Astrocyte of the cerebellum (primary cell): ENCODE measurements at regions not wholly inside any gene's neighbourhood (a gene's known extent, or its start where the extent isn't known, plus 50 kb on each side); places are given as distances from the start of the nearest gene placed in this dataset.

ENCODE experiments used
- DNase-seq: peaks from one replicate; pipeline ENCODE4 v3.0.0-alpha.2; 2011; ENCODE audit warnings: low read depth
- H3K4me3 ChIP-seq: 2 replicates; pipeline ENCODE4 v1.5.1; 2011; ENCODE audit warnings: mild to moderate bottlenecking, low read depth, low read length, moderate library complexity
- in situ Hi-C: cut with HindIII; loops from 2 replicates; pipeline ENCODE4 v1.10.0; 2017; ENCODE audit warnings: low sequenced_read_pairs
- TF ChIP-seq, protein P1 (sequence below): IDR thresholded peaks from 2 replicates; pipeline ENCODE4 v1.5.1; 2012; ENCODE audit warnings: low read length, low read depth, moderate library complexity, mild to moderate bottlenecking; ENCODE audit errors: missing control alignments

DNA sequence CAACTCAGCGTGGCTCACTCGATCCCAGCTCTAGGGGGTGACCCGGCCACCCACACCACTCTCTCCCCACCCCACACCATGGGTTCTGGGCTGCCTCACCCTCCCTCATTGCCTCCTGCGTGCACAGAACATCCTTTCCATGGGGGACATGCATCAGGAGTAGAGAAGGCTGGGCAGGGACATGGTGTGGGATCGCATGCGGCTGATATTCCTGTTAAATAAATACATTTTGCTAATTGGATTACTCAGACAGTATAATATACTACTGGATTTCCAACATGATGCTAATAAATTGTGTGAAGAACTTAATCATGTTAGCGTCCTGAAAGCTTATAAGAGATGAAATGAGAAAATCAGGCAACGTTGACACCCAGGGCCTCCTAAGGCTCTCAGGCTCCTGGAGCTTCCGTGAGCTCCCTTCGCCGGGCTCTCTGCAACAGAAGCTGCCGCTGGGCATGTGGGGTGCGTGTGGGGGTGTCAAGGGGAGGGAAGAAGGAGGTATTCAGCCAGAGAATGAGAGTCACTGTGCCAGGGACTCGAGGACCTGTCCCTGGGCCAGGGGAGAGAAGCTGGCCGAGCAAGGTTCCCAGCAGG, 173.1 kb upstream of the TNRC6C start:
- TF ChIP-seq, protein P1, sequence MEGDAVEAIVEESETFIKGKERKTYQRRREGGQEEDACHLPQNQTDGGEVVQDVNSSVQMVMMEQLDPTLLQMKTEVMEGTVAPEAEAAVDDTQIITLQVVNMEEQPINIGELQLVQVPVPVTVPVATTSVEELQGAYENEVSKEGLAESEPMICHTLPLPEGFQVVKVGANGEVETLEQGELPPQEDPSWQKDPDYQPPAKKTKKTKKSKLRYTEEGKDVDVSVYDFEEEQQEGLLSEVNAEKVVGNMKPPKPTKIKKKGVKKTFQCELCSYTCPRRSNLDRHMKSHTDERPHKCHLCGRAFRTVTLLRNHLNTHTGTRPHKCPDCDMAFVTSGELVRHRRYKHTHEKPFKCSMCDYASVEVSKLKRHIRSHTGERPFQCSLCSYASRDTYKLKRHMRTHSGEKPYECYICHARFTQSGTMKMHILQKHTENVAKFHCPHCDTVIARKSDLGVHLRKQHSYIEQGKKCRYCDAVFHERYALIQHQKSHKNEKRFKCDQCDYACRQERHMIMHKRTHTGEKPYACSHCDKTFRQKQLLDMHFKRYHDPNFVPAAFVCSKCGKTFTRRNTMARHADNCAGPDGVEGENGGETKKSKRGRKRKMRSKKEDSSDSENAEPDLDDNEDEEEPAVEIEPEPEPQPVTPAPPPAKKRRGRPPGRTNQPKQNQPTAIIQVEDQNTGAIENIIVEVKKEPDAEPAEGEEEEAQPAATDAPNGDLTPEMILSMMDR: no peak
- no peak overlapping the region for H3K4me3 ChIP-seq
- DNase-seq: no peak
- in situ Hi-C loops: no loop called here

DNA sequence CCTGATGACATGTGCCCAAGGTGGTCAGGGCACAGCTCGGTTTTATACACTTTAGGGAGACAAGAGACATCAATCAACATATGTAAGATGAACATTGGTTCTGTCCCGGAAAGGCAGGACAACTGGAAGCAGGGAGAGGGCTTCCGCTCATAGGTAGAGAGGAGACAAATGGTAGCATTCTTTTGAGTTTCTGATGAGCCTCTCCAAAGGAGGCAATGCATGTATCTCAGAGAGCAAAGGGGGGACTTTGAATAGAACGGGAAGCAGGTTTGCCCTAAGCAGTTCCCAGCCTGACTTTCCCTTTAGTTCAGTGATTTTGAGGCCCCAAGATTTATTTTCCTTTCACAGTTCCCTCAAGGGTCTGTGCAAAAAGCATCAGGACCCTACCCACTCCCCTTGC, 172.4 kb upstream of the TNRC6C start:
- H3K4me3 ChIP-seq: no peak overlapping the region
- TF ChIP-seq, protein P1: no peak
- in situ Hi-C loops: no loop called here
- no peak for DNase-seq

DNA sequence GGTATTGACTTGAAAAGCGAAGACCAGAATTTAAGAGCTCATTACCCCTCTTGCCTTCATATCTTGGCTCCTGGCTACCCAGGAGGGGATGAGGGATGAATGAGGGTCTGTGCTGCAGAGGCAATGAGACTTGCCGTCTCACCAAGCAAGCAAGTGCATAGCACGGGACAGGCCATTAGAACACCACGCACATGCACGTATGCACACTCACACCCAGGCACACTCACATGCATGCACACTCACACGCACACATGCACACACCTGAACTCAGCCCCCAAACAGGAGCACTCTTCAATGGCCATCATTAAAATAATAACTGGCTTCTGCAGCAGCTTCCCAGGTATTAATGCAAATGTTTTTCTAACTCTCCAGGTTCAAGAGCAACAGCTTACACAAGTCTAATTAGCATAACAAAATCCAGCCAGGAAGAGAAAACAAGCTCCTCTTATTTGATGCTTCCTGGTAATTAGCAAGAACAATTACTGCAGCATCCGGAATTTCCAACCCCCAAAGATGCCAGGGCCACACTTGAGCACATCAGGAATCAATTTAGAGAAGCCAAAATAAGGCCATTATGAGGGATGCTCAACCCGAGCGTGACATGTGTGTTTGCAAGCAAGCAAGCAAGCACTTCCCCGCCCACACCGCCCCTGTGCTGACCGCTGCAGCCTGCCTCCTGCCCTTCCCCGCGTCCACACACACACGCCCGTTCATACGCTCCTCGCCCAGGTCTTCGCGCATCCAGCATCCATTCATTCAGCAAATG, 171.6 kb upstream of the TNRC6C start:
- TF ChIP-seq, protein P1: no peak
- no peak overlapping the region for H3K4me3 ChIP-seq
- in situ Hi-C loops: no loop called here
- DNase-seq: no peak

DNA sequence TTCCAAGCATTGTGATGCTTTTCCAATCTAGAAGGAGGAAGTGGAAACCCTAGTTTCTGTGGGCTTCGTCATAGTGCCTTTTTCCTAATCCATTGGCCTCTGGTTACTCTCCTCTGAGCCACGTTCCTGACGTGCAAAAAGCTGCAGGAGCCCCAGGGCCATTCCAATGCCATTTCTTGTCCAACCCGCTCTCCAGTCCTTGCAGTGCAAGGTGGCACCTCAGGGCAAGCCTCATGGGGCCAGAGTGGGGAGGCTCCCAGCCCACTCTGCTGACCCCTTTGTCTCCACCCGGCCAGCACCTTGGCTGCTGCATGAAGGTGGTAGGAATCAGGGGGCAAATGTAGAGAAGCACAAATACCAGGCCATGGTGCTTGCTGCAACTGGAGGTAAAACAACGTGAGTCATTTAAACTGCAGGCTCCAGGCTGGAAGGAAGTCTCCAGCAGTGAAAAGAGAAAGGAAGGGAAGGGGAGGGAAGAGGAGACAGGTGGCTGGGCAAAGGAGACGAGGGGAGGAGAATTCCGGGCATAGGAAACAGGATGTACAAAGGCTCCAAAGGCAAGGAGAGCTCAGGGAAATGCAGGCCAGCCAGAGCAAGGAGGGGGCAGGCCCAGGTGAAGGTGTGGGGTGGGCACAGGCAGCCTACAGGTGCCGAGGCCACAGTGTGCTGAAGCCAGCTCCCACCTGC, 168.2 kb upstream of the TNRC6C start:
- H3K4me3 ChIP-seq: no peak overlapping the region
- in situ Hi-C loops: no loop called here
- no peak for DNase-seq
- TF ChIP-seq, protein P1: no peak

DNA sequence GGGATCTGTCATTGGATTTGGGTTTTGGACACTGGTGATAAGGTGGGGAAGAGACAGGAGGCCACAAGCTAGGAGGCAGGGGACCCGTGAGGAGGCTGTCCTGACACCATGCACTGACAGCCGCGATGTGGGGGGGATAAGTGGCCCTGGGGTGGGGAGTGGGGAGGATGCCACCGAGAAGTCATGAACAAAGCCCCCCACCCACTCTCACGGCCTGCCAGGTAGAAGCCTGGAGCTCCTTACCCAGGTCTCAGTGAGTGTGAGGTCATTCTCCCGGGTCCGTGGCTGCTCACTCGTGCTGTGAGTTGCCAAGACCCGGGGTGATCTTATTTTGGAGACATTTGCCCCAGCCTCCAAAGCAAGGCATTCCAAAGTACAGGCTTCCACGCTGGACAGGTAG, 165.9 kb upstream of the TNRC6C start:
- in situ Hi-C loops: no loop called here
- TF ChIP-seq, protein P1: no peak
- H3K4me3 ChIP-seq: no peak overlapping the region
- no peak for DNase-seq

DNA sequence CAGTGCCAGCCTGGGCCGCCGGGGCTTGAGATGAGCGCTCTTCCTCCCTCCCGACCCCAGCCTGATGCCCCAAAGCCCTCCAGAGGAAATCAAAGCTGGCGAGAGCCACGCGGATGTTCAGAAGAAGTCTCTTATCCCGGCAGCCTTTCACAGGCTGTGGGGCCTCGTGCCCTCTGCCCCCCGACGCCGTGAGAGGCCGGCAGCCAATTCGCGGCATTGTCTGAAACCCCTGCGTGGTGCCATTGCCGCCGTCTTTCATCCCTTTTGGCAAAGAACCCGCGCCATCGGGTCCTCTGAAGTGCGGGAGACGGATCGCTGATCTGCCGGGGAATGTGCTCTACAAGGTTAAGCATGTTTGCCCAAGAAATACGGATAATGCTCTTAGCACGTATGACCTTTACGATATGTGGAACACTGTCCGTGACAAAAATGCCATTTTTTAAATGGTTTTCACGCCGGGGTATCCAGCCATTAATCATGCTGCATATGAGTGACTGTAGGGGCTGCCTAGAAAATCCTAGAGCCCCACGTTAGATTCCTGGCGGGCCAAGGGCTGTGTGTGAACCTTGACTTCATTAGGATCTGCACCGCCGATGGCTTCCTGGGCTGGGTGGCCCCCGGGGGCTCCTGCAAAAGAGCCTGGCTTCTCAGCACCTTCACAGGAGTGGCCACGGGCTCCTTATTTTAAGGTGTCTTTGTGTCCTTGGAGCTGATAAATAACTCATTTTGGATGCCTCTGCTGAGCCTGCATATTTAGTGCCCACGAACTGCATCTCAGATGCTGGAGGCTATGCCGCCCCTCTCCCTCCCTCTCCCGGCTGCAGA, 165.1 kb upstream of the TNRC6C start:
- TF ChIP-seq, protein P1: no peak
- no peak overlapping the region for H3K4me3 ChIP-seq
- in situ Hi-C loops: no loop called here
- no peak for DNase-seq
